ENCODE measurements at regions not wholly inside any gene's neighbourhood (a gene's known extent, or its start where the extent isn't known, plus 50 kb on each side); places are given as distances from the start of the nearest gene placed in this dataset.

DNA sequence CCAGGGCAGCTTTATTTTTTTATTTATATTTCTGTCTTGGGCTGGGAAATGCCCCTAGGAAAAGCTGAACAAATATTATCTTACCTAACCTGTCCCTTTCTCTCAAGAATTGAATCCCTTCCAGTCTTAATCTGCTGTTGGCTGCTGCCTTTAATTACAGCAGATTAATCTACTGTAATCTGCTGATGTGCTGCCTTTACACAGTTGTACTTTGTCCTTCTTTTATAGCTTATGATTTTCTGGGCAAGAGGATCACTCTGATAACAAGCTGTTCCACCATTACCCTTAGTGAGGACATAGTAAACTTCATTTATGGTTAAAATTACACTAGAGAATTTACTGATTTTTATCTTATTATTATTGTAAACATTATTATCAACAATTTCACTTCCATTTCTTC lies 234.5 kb upstream of the MAN1A1 start:
- TF ChIP-seq, protein P1, sequence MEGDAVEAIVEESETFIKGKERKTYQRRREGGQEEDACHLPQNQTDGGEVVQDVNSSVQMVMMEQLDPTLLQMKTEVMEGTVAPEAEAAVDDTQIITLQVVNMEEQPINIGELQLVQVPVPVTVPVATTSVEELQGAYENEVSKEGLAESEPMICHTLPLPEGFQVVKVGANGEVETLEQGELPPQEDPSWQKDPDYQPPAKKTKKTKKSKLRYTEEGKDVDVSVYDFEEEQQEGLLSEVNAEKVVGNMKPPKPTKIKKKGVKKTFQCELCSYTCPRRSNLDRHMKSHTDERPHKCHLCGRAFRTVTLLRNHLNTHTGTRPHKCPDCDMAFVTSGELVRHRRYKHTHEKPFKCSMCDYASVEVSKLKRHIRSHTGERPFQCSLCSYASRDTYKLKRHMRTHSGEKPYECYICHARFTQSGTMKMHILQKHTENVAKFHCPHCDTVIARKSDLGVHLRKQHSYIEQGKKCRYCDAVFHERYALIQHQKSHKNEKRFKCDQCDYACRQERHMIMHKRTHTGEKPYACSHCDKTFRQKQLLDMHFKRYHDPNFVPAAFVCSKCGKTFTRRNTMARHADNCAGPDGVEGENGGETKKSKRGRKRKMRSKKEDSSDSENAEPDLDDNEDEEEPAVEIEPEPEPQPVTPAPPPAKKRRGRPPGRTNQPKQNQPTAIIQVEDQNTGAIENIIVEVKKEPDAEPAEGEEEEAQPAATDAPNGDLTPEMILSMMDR (IDR thresholded peaks at IDR 0.05): no peak
- no peak for TF ChIP-seq POLR2A (IDR thresholded peaks at IDR 0.05)

Measured in body of pancreas (tissue), 4 donors.